Body of pancreas (tissue), 4 donors: ENCODE measurements at regions not wholly inside any gene's neighbourhood (a gene's known extent, or its start where the extent isn't known, plus 50 kb on each side); places are given as distances from the start of the nearest gene placed in this dataset.

Experiments used
- ATAC-seq: fragments of 150-250 bp; one replicate; pipeline ENCODE4 v1.9.1; 2016
- DNase-seq, 4 donors: peaks; one replicate each; pipeline ENCODE4 v3.0.0-alpha.2; 2019
- H3K27ac ChIP-seq, 4 donors: fragments of 200-600 bp; sonication (generic); 1 replicate in 3 of 4; 2 replicates in 1 of 4; pipeline versions ENCODE4 v1.5.1 to v1.6.1; 2016 to 2019; ENCODE audit warnings: mild to moderate bottlenecking in 1 of 4, mixed read lengths in 1 of 4, moderate library complexity in 1 of 4
- H3K27me3 ChIP-seq, 2 donors: fragments of 200-600 bp; sonication (generic); one replicate each; pipeline ENCODE4 v1.6.0; 2016; ENCODE audit warnings: mild to moderate bottlenecking in 1 of 2
- H3K36me3 ChIP-seq, 2 donors: fragments of 200-600 bp; sonication (generic); replicated peaks in 1 of 2; 2 replicates each; pipeline ENCODE4 v1.5.1; 2016; ENCODE audit warnings: low read depth in 2 of 2; ENCODE audit not compliant: insufficient read depth in 1 of 2
- H3K4me1 ChIP-seq: fragments of 200-600 bp; sonication (generic); one replicate; pipeline ENCODE4 v1.6.0; 2016
- H3K4me3 ChIP-seq, 2 donors: fragments of 200-600 bp; sonication (generic); 1 replicate in 1 of 2; 2 replicates in 1 of 2; pipeline ENCODE4 v1.5.1; 2016 to 2019
- H3K9me3 ChIP-seq, 3 donors: fragments of 200-600 bp; sonication (generic); 1 replicate in 2 of 3; 2 replicates in 1 of 3; pipeline ENCODE4 v1.5.1; 2016
- POLR2A ChIP-seq, 3 donors: fragments of 450-650 bp; IDR thresholded peaks; one replicate each; pipeline ENCODE4 v1.6.1; 2016; ENCODE audit warnings: antibody characterized with exemption in 3 of 3, mild to moderate bottlenecking in 2 of 3
- WGBS, 2 donors: methylation state at CpG; one replicate each; pipeline ENCODE4 v1.1.5; 2017; 5-methylcytosine and 5-hydroxymethylcytosine counted together
- intact Hi-C: fragments of 100-400 bp; cut with DNase I; formaldehyde crosslinking; loops from one replicate; pipeline ENCODE4 v1.15.1; 2023
- TF ChIP-seq, protein P1 (sequence below), 7 experiments: fragments of 450-650 bp in 4 of 7; fragments of 200-600 bp in 3 of 7; sonication (generic) in 3 of 7; IDR thresholded peaks; one replicate each; pipeline ENCODE4 v1.5.1; 2016 to 2019; ENCODE audit warnings: antibody characterized with exemption in 7 of 7

DNA sequence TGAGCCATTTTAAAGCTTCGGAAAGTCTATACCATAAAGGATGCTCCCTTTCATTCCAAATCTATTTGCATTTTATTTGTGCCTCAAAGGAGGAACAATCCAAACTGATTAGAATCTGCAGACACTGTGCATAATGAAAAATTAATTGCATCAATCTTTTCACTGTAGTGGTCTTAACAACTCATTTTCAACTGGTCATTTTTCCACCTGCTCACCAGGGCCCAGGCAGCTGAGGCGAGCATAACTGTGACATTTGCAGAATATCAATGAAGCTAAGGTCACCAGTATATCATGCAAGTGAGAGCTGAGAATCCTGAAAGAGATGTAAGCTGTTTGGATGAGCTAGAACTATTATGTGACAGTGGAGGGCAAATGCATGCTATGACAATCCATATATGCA lies 387.3 kb upstream of the TECRL start:
- H3K4me3 ChIP-seq: no peak overlapping the region
- no peaks in the 10 kb centered on the region for H3K4me1 ChIP-seq
- DNase-seq (no peak), ATAC-seq (no peak)
- no peak for TF ChIP-seq POLR2A (IDR thresholded peaks at IDR 0.05)
- TF ChIP-seq, protein P1, sequence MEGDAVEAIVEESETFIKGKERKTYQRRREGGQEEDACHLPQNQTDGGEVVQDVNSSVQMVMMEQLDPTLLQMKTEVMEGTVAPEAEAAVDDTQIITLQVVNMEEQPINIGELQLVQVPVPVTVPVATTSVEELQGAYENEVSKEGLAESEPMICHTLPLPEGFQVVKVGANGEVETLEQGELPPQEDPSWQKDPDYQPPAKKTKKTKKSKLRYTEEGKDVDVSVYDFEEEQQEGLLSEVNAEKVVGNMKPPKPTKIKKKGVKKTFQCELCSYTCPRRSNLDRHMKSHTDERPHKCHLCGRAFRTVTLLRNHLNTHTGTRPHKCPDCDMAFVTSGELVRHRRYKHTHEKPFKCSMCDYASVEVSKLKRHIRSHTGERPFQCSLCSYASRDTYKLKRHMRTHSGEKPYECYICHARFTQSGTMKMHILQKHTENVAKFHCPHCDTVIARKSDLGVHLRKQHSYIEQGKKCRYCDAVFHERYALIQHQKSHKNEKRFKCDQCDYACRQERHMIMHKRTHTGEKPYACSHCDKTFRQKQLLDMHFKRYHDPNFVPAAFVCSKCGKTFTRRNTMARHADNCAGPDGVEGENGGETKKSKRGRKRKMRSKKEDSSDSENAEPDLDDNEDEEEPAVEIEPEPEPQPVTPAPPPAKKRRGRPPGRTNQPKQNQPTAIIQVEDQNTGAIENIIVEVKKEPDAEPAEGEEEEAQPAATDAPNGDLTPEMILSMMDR (IDR thresholded peaks at IDR 0.05): no peak
- 57 to 69% methylated on average over 2 of the region's 2 CpGs for WGBS, 2 donors
- H3K27ac ChIP-seq: no peak overlapping the region
- intact Hi-C loops: no loop called here
- H3K36me3 ChIP-seq: no peaks in the 10 kb centered on the region
- no peaks in the 10 kb centered on the region for H3K27me3 ChIP-seq
- no peaks in the 10 kb centered on the region for H3K9me3 ChIP-seq

- Histone ChIP-seq H3K27ac (no peak overlapping the region), H3K36me3 (no peaks in the 10 kb centered on the region), H3K9me3 (no peaks in the 10 kb centered on the region), H3K4me1 (no peaks in the 10 kb centered on the region), H3K4me3 (no peak overlapping the region), H3K27me3 (no peaks in the 10 kb centered on the region)
- WGBS, 2 donors: 0 to 5% methylated on average over 1 of the region's 1 CpG
- no peak for TF ChIP-seq POLR2A (IDR thresholded peaks at IDR 0.05)
- TF ChIP-seq, protein P1 (IDR thresholded peaks at IDR 0.05): no peak
- intact Hi-C loops: no loop called here
- DNase-seq (no peak), ATAC-seq (peak; percentile 48)
Measured at GRCh38 chr4:64784125-64784524, 374.9 kb upstream of the TECRL start.

DNA sequence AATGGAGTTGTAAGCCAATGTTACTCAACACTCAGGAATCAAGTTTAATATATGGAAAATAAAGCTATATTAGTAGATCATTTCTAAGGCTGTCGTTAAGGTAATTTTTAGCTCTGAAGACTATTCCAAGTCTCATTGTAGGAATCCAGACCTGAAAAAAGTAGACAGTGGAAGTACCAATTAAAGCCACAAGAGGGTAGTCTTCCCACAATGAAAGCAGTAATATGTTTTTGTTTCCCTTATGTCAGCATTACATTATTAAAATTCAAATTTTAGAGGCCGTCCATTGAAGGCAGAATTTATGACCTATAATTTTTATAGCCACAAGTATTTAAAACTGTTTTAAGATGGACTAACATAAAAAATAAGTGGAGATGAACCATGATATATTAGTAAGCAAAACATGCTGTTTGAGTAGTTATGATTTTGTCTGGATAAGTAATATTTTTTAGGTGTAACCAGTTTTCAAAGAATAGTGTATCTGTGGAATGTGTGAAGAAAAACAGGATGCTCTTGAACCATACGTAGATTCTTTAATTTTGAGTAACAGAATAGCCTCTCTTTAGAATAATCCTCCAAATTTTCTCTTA lies 372.6 kb upstream of the TECRL start:
- no peaks in the 10 kb centered on the region for H3K27me3 ChIP-seq
- intact Hi-C loops: no loop called here

DNA sequence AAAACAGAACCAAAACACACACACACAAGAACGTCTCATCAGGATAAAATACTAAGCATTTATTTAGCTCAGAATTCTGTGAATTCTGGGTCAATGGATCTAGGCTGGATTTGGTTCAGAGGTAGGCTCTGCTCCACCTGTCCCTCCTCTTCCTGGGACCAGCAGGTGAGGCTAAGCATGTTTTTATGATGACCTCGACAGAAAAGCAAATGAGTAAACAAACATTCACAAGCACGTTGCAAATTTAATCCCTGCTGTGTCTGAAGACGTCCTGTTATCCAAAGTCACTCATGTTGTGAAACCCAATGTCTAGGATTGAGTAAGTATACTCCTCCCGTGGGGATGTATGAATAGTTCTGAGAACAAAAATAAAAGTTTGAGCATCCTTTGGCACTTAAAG lies 371.4 kb upstream of the TECRL start:
- TF ChIP-seq POLR2A (IDR thresholded peaks at IDR 0.05): no peak
- TF ChIP-seq, protein P1 (IDR thresholded peaks at IDR 0.05): no peak
- WGBS, 2 donors: 18 to 25% methylated on average over 5 of the region's 5 CpGs
- no peak overlapping the region for H3K27ac ChIP-seq

More for the DNA sequence above, 372.6 kb upstream of the TECRL start:
- no peaks in the 10 kb centered on the region for H3K4me1 ChIP-seq
- H3K9me3 ChIP-seq: no peaks in the 10 kb centered on the region
- TF ChIP-seq POLR2A (IDR thresholded peaks at IDR 0.05): no peak
- TF ChIP-seq, protein P1 (IDR thresholded peaks at IDR 0.05): peak; percentile 58 to 71 (median 64)
- ATAC-seq: peak; percentile 67
- H3K4me3 ChIP-seq: no peak overlapping the region
- H3K36me3 ChIP-seq: no peaks in the 10 kb centered on the region
- no peak for DNase-seq
- 13 to 18% methylated on average over 3 of the region's 3 CpGs for WGBS, 2 donors
- H3K27ac ChIP-seq: no peak overlapping the region

DNA sequence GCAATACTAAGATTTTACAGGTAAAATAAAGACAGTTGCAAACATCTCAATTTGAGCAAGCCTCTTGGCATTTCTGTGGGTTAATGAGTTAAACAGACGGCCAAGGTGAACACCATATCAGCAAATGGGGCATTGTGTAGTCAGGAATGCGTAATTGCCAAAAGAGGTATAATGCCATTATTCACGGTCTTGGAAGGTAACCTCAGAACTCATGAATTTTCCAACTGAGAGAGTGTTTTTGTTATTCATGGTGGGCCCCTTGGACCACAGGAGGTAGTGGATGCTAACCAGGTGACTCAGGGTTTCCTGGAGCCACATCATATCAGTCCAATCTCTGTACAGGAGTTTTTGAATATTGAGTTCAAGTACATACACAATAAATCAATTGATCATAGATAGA lies 368.0 kb upstream of the TECRL start:
- Histone ChIP-seq H3K4me3 (no peak overlapping the region), H3K36me3 (no peaks in the 10 kb centered on the region), H3K27ac (no peak overlapping the region), H3K9me3 (no peaks in the 10 kb centered on the region), H3K4me1 (no peaks in the 10 kb centered on the region), H3K27me3 (no peaks in the 10 kb centered on the region)
- DNase-seq (no peak), ATAC-seq (no peak)
- TF ChIP-seq, protein P1 (IDR thresholded peaks at IDR 0.05): no peak
- TF ChIP-seq POLR2A (IDR thresholded peaks at IDR 0.05): no peak
- intact Hi-C loops: no loop called here
- 36 to 39% methylated on average over 3 of the region's 3 CpGs for WGBS, 2 donors

More for the DNA sequence above, 371.4 kb upstream of the TECRL start:
- intact Hi-C loops: no loop called here
- no peaks in the 10 kb centered on the region for H3K27me3 ChIP-seq
- no peak overlapping the region for H3K4me3 ChIP-seq
- ATAC-seq: no peak
- no peaks in the 10 kb centered on the region for H3K9me3 ChIP-seq
- no peaks in the 10 kb centered on the region for H3K36me3 ChIP-seq
- H3K4me1 ChIP-seq: no peaks in the 10 kb centered on the region
- DNase-seq: no peak
